HG02970 (cell line): ENCODE measurements at regions not wholly inside any gene's neighbourhood (a gene's known extent, or its start where the extent isn't known, plus 50 kb on each side); places are given as distances from the start of the nearest gene placed in this dataset.

Experiments used
- ATAC-seq: cut with Tn5 transposase; IDR thresholded peaks from one replicate; pipeline ENCODE4 v1.9.1; 2021; ENCODE audit warnings: mild to moderate bottlenecking, moderate library complexity, moderate number of reproducible peaks; ENCODE audit not compliant: unreplicated experiment, low FRiP score

DNA sequence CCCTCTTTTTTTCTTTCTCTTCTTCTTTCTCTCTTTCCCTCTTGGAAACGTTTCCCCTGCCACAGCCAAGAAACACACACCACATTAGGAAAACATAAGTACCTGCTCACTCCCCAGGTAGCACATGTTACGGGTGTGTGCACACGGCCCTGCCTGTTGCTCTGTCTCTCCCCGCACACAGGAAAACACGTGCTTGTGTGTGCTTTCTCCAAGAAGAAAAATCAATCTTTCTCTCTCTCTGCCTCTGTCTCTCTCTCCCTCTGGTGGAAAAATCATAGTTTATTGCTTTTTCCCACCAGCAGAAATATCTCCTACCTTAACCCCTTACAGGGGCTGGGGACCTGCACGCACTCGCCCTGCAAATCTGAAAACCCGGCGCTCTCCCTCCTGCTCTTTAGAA is 102.3 kb downstream of the EDN3 start:
- ATAC-seq: no peak

- ATAC-seq: no peak
These were observed 103.0 kb downstream of the EDN3 start for GRCh38 chr20:59403261-59403961.

GRCh38 chr20:59403962-59404314 is 103.5 kb downstream of the EDN3 start:
- ATAC-seq: no peak

DNA sequence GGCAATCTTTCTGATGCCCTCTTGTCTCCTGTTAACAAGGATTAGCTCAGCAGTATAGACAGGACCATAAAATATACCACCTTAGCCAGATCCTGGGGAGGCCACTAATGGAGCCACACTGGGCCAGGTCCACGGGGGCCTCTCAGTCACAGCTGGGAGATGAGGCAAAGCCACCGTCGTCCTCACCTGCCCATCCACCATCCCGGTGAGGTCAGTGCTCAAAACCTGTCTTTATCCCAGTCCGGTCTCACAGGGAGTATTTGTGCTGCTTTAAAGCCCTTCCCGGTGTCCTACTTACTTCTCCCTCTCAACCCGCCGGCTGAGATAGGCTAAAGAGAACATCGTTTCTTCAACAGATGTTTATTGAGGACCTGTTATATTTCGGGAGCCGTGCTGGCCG is 104.3 kb downstream of the EDN3 start:
- no peak for ATAC-seq

DNA sequence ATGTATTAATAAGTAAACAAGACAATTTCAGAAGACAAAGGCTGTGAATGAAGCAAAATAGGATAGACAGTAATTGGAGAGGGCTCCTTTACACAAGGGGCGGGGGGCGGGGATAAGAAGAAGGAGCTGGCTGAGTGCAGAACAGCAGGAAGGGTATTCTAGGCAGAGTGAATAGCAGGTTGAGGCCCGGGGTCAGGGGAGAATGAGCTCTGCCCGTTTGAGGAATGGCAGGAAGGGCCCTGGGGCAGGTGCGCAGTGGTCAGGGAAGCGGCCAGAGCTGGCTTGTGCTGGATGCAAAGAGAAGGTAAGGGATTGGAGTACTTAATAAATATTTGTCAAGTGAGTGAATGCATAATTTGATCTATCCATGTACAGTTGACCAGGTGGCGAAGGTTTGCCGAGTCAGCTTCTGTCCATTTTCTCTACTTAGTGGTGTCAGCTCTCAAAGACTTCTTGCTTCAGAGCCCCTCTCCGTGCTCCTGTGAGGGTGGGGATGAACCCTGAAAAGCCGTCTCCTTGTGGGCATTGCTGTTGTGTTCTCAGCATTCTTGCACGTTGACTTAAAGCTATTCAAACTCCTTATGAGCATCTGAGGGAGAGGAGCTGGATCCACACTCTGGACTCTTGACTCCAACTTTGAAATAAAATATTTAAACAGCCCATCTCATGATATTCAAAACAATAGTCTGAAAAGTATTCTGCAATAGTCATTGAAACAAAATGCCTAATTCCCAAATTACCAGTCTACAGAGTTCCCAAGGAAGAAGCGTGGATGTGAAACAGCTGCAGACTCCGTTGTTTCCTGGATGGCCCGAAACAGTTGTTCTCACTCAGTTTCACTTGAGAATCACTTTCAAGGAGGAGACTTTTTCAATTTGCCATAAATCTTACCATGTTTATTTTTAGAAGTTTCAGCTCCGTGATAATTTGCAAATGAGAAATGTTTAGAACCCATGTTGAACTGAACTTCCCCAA is 105.1 kb downstream of the EDN3 start:
- ATAC-seq: no peak

DNA sequence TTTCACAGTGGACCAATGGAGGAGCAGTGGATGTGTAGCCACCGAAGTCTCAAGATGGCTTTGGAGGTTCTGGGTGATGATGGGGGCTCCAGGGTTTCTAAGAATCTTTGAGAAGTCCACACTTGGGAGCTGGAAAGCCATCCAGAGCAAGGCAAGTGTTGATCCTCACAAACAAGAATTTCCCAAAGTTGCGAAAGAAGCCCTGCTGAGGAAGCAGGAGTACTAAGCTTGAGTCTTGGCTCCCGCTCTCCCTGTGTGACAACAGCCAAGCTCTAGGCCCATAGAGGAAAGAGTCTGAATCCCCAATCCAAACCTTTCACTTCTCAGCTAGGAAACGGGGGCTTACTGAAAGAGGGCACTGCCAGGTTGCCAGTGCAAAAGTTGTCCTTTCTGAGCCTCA is 106.0 kb downstream of the EDN3 start:
- no peak for ATAC-seq

GRCh38 chr20:59411170-59411569 is 110.8 kb downstream of the EDN3 start:
- ATAC-seq: no peak

DNA sequence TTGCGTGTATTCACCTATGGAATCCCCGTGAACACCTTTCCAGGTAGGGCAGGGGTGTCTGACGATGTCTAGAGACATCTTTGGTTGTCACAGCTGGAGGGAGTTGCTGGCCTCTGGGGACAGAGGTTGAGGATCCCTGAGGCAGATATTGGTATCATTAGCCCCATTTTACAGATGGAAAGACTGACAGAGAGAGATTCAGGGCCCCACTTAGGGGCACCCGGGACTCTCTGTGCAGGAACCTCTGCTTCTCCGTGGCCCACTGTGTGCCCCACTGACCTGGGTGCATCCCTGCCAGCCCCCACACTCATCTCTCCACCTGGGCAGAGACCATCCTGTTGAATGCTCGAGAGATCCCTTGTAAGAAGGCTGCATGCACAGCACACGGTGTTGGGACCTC is 111.2 kb downstream of the EDN3 start:
- no peak for ATAC-seq

DNA sequence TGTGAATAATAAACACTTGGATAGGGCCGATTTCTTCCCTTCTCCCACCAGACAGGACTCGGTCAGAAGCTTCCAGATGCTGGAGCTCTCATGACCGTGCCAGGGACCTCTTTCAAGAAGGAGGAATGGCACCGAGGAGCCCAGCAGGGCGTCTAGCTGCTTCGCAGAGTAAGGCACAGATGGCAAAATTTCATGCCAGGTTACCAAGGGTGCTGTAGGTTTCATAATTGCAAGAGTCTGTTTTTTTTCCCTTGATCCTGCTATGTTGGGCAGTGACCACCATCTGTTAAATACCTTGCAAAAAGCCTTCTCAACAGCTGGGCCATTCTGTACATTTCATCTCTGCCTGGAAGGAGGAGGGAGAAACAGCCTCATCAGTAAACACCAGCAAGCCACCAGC is 111.8 kb downstream of the EDN3 start:
- no peak for ATAC-seq

GRCh38 chr20:59412875-59413284 is 112.5 kb downstream of the EDN3 start:
- no peak for ATAC-seq

DNA sequence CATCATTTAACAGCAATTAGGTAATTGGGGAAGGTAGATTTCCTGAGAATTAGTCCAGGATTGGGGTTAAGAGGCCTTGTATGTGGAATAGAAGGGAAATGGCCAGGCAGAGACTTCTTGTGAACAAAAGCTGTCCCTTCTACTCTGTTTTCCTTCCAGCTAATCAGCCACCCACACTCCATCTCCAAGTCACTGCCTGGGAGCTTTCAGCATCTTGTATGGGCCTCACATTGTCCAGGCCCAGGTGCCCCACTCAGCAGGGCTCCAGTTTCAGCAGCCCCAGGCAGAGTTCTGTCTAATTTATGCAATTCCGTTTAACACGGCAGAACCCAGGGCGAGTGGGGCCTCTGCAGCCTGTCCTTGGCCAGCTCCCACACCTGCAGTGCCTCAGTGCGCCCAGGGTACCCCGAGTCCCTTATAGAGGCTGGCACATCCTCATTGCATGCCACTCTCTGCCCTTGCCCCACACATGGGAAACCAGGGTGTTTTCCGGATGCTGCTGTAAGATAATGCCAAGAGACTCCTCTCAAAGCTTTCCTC is 113.0 kb downstream of the EDN3 start:
- no peak for ATAC-seq

GRCh38 chr20:59414936-59415623 is 114.7 kb downstream of the EDN3 start:
- no peak for ATAC-seq

DNA sequence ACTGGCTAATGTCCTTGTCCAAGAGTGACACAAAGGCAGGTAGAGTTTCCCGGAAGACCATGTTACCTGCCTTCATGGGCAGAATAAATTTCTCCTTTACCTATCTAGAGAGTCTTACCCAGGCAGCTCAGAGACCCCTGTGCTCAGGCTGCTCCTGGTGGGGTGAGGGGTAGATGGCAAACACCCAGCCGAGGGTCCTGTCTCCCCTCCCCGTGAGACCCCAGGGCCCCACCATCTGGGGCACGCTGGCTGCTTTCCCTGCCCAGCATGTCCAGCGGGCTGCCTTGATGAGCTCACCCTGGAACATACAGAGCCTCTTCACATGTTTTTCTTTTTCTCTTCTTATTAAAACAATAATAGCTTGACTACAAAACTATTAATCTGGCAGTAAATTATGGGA is 116.5 kb downstream of the EDN3 start:
- ATAC-seq: no peak

DNA sequence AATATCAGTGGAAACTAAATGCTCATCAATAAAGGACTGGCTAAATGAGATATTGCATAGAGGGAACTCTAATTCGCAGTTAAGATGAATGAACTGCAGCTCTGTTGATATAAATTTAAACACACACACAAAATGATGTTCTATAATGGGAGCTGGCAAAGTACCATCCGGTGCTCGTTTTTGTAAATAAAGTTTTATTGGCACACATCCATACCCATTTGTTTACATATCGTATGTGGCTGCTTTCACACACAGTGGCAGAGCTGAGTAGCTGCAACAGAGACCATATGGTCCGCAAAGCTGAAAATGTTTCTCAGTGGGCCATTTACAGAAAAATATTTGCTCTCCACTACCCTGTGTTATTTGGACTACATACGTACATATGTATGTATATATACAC is 120.7 kb downstream of the EDN3 start:
- ATAC-seq: no peak

- ATAC-seq: no peak
These were observed 121.7 kb downstream of the EDN3 start for GRCh38 chr20:59421920-59422637.

DNA sequence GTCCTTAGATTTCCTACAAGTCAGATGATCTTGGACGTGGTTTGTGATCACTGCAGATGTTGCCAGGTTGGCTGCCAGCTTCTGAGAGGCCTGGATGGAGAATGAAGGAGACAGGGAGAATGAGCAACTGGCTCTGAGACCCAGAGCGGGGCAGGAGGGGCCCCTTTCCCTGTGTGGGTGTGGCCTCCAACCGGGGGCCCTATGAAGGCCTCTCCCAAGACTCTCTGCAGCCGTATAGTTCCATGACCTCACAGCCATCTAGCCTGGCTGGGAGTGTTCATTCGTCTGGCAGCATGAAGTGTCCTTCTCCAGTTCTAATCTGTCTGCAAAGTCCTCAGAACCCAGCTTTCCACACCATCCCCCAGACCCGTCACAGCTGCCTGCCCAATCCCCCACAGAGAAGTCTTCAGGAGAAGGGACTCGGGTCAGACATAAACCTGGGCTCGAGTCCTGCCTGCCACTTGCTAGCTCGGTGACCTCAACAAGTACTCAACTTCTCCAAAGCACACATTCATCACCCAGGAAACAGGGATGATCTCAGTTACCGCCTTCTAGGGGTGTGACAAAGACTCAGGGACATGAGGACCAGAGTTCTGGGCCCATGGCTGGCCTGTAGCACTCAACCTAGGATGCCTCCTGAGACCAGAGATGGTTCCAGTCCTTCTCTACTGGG is 122.6 kb downstream of the EDN3 start:
- ATAC-seq: no peak

DNA sequence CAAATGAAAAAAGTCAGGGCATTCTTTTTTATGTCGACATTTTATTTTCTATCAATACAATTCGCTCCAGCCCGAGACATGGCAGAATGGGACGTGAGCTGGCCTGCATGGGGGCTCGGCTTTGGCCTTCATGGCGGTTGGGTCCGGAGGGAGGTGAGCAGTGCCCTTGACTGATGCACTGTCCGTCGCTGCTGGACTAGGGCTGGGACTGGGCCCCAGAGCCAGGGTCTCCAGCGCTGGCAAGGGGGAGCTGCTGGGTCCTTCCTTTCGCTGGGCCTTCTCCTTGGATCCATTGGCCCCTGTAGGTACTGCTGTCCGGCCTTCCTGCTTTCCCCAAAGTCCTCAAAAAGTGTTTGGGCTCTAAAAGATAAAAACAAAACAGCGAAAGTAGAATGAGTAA is 124.6 kb downstream of the EDN3 start:
- ATAC-seq: no peak

DNA sequence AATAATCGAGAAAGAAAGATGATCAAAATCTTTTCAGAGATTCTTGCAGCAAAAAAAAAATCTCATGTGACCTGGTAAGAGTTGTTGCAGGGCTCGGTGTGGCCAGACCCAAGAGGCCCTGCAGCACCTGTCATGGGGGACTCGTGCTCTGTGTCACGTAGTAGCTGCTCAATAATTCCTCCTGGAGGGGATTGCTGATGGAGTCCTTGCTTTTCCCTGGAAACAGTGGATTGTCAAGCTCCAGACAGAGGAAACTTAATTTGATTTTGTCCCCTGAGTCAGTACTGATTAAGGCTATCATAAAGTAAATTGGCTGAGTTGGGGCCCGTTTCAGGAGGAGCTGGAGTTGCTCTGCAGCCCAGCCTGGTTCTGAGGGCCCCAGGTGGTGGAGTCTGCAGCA is 125.2 kb downstream of the EDN3 start:
- no peak for ATAC-seq

DNA sequence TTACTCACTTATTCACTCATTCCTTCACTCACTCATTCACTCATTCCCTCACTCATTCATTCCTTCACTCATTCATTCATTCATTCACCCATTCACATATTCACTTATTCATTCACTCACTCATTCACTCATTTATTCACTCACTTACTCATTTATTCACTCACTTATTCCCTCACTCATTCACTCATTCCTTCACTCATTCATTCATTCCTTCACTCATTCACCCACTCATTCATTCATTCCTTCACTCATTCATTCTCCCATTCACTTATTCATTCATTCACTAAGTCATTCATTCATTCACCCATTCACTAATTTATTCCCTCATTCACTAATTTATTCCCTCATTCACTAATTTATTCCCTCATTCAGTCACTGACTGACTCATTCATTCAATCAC is 127.6 kb downstream of the EDN3 start:
- ATAC-seq: no peak
